ENCODE measurements at regions not wholly inside any gene's neighbourhood (a gene's known extent, or its start where the extent isn't known, plus 50 kb on each side); places are given as distances from the start of the nearest gene placed in this dataset.

- TF ChIP-seq PRDM10 (tag by site-specific recombination; IDR thresholded peaks at IDR 0.05) (no peak), ZNF175 (tag by site-specific recombination; IDR thresholded peaks at IDR 0.05) (no peak), KLF16 (tag by site-specific recombination; IDR thresholded peaks at IDR 0.05) (no peak), ZNF510 (tag by site-specific recombination; IDR thresholded peaks at IDR 0.05; ENCODE audit: insufficient replicate concordance) (no peak), HIC1 (tag by site-specific recombination; IDR thresholded peaks at IDR 0.05) (peak; percentile 97), ZNF580 (tag by site-specific recombination; IDR thresholded peaks at IDR 0.05) (no peak), ZNF449 (tag by site-specific recombination; IDR thresholded peaks at IDR 0.05) (no peak), ZNF521 (tag by site-specific recombination; IDR thresholded peaks at IDR 0.05) (no peak), TRIM28 (IDR thresholded peaks at IDR 0.05; ENCODE audit: borderline replicate concordance, low read length) (no peak)
Measured at GRCh38 chr13:30832845-30833332, 73.2 kb upstream of the MEDAG start (continued).

- Histone ChIP-seq H3K9me3 (ENCODE audit: control insufficient read depth, insufficient read depth, low read depth, low read length) (no peaks in the 10 kb centered on the region), H3K27ac (ENCODE audit: extremely low read depth, low read depth, low read length) (no peak overlapping the region; the same call in 1 of the 2 replicates), H3K4me1 (ENCODE audit: control insufficient read depth, insufficient read depth, low read length) (peaks cover 18% of the 10 kb centered on the region), H3K36me3 (ENCODE audit: control insufficient read depth in 2 of 2, insufficient read depth in 1 of 2, low read length in 2 of 2) (no peaks in the 10 kb centered on the region), H3K4me3 (ENCODE audit: low read depth, low read length) (no peak overlapping the region)
- POLR2A ChIA-PET = no interaction called here
- CTCF ChIA-PET = interaction anchor here (0.7 to 1.7 kb wide), 2 partner anchors 30 to 1078 kb away, joined by 4 to 6 read pairs; no protein-coding TSS in a partner anchor
- TF ChIP-seq HOXC10 (CRISPR knock-in tag; IDR thresholded peaks at IDR 0.05) = no peak
- TF ChIP-seq PRDM6 (tag by site-specific recombination; IDR thresholded peaks at IDR 0.05) = no peak
- no peak for TF ChIP-seq ZNF274 (IDR thresholded peaks at IDR 0.05; ENCODE audit: low read length)
- TF ChIP-seq ZNF274 (tag by site-specific recombination; IDR thresholded peaks at IDR 0.05; ENCODE audit: borderline replicate concordance) = no peak
- no peak for TF ChIP-seq TRIM28 (IDR thresholded peaks at IDR 0.05; ENCODE audit: borderline replicate concordance, low read length)
- TF ChIP-seq ZNF112 (tag by site-specific recombination; IDR thresholded peaks at IDR 0.05) = no peak
- TF ChIP-seq ZNF114 (tag by site-specific recombination; IDR thresholded peaks at IDR 0.05) = no peak
- TF ChIP-seq PRDM1 (tag by site-specific recombination; IDR thresholded peaks at IDR 0.05) = no peak
- no peak for TF ChIP-seq ZNF654 (tag by site-specific recombination; IDR thresholded peaks at IDR 0.05; ENCODE audit: low read depth)
- no peak for TF ChIP-seq ZBTB20 (tag by site-specific recombination; IDR thresholded peaks at IDR 0.05)
- no peak for TF ChIP-seq GFI1B (tag by site-specific recombination; IDR thresholded peaks at IDR 0.05)
- TF ChIP-seq ZBTB49 (tag by site-specific recombination; IDR thresholded peaks at IDR 0.05; ENCODE audit: low read depth) = no peak
- TF ChIP-seq OVOL3 (tag by site-specific recombination; IDR thresholded peaks at IDR 0.05) = no peak
- TF ChIP-seq ZNF561 (tag by site-specific recombination; IDR thresholded peaks at IDR 0.05; ENCODE audit: borderline replicate concordance) = no peak
- no peak for TF ChIP-seq ZNF548 (tag by site-specific recombination; IDR thresholded peaks at IDR 0.05)
- TF ChIP-seq ZNF433 (tag by site-specific recombination; IDR thresholded peaks at IDR 0.05; ENCODE audit: low read depth) = no peak
- TF ChIP-seq ZNF449 (tag by site-specific recombination; IDR thresholded peaks at IDR 0.05) = no peak
Measured at GRCh38 chr13:30835442-30835841, 70.6 kb upstream of the MEDAG start.

All from HEK293 (cell line).